ENCODE measurements at regions not wholly inside any gene's neighbourhood (a gene's known extent, or its start where the extent isn't known, plus 50 kb on each side); places are given as distances from the start of the nearest gene placed in this dataset.

DNA sequence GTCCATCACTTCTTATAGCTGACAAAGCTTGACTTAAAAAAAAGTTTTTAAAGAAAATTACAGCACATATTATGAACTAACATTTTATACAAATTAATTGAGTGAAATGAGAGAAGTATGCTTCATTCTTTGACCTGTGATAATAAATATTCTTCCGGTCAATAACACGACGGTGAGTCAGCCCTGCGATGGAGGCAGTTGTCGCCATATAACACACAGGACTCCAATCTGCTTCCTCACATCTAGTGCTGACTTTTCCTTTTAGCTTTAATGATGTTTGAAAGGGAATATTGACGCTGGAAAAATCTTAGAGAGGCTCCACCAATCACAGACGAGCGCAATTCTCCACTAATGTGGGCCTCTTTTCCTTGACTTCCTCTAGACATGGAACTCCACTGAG lies 166.9 kb upstream of the C1orf21 start:
- Histone ChIP-seq H3K23ac (ENCODE audit: insufficient read length, low read depth, low read length) (no peak overlapping the region), H3K4ac (ENCODE audit: low read depth, low read length) (no peak overlapping the region), H2BK12ac (ENCODE audit: insufficient read length, low read depth, low read length) (no peak overlapping the region), H3K4me1 (ENCODE audit: insufficient read depth, low read length) (no peaks in the 10 kb centered on the region; the same call in 1 of the 2 replicates), H3K9ac (ENCODE audit: extremely low read depth, insufficient read length, low read length) (no peak overlapping the region), H4K20me1 (ENCODE audit: control insufficient read depth, insufficient read depth, insufficient read length) (no peaks in the 10 kb centered on the region), H2BK15ac (ENCODE audit: low read depth, low read length) (no peak overlapping the region), H3K4me2 (ENCODE audit: insufficient read depth, insufficient read length, low read length) (no peak overlapping the region), H2BK5ac (ENCODE audit: insufficient read length, low read length) (no peak overlapping the region), H3K23me2 (ENCODE audit: insufficient read length, low read depth, low read length, poor library complexity, severe bottlenecking) (no peaks in the 10 kb centered on the region), H4K8ac (replicated peaks; ENCODE audit: insufficient read length, low read depth, low read length) (no peak overlapping the region), H3K18ac (ENCODE audit: insufficient read length, low read depth, low read length) (no peak overlapping the region), H3K27me3 (ENCODE audit: insufficient read depth, low read length) (peaks cover 2% of the 10 kb centered on the region; the same call in 1 of the 2 replicates), H2BK120ac (ENCODE audit: low read depth, low read length, poor library complexity, severe bottlenecking) (no peak overlapping the region), H3K9me3 (ENCODE audit: control insufficient read depth, low read depth, low read length) (no peaks in the 10 kb centered on the region), H2BK20ac (ENCODE audit: low read depth, low read length, poor library complexity, severe bottlenecking) (no peak overlapping the region), H2AFZ (ENCODE audit: low read length) (no peak overlapping the region), H3K79me2 (ENCODE audit: insufficient read depth, low read length) (no peaks in the 10 kb centered on the region), H3T11ph (ENCODE audit: low read length) (no peak overlapping the region), H3K79me1 (ENCODE audit: insufficient read depth, low read depth, low read length, poor library complexity, severe bottlenecking) (no peaks in the 10 kb centered on the region), H4K91ac (ENCODE audit: insufficient read length, low read depth, low read length) (no peak overlapping the region), H3K14ac (ENCODE audit: insufficient read depth, low read length) (no peak overlapping the region), H2AK5ac (ENCODE audit: insufficient read length, low read length) (no peak overlapping the region), H4K5ac (ENCODE audit: insufficient read length, low read depth, low read length) (no peak overlapping the region), H3K27ac (ENCODE audit: insufficient read length, low read depth, low read length) (no peak overlapping the region), H3K56ac (ENCODE audit: insufficient read length, low read depth, low read length) (no peak overlapping the region)
- Mint-ChIP-seq H3K27me3 (ENCODE audit: low read depth) (peaks cover 29% of the 10 kb centered on the region), H3K4me3 (no peak overlapping the region), H3K27ac (no peak overlapping the region; a peak in 1 of 7 replicates), H3K4me1 (peaks cover 12 to 16% of the 10 kb centered on the region in 2 experiments), H3K9me3 (no peaks in the 10 kb centered on the region), H3K36me3 (ENCODE audit: insufficient read depth in 1 of 3, low read depth in 3 of 3) (no peaks in the 10 kb centered on the region)
- WGBS (ENCODE audit: extremely low coverage, insufficient read length, low lambda C conversion rate), result no CpG with 5 or more reads among the region's 8 CpGs
- DNase-seq, result no peak
- TF ChIP-seq, protein P1, sequence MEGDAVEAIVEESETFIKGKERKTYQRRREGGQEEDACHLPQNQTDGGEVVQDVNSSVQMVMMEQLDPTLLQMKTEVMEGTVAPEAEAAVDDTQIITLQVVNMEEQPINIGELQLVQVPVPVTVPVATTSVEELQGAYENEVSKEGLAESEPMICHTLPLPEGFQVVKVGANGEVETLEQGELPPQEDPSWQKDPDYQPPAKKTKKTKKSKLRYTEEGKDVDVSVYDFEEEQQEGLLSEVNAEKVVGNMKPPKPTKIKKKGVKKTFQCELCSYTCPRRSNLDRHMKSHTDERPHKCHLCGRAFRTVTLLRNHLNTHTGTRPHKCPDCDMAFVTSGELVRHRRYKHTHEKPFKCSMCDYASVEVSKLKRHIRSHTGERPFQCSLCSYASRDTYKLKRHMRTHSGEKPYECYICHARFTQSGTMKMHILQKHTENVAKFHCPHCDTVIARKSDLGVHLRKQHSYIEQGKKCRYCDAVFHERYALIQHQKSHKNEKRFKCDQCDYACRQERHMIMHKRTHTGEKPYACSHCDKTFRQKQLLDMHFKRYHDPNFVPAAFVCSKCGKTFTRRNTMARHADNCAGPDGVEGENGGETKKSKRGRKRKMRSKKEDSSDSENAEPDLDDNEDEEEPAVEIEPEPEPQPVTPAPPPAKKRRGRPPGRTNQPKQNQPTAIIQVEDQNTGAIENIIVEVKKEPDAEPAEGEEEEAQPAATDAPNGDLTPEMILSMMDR (conservative IDR thresholded peaks at IDR 0.05), result no peak
